GM21786 (cell line): ENCODE measurements at regions not wholly inside any gene's neighbourhood (a gene's known extent, or its start where the extent isn't known, plus 50 kb on each side); places are given as distances from the start of the nearest gene placed in this dataset.

ENCODE experiments used
- ATAC-seq: cut with Tn5 transposase; IDR thresholded peaks from one replicate; pipeline ENCODE4 v1.9.1; 2021; ENCODE audit not compliant: unreplicated experiment

GRCh38 chr5:2696156-2696807 lies 55.2 kb downstream of the IRX2 start:
- no peak for ATAC-seq

- ATAC-seq, result no peak
Observed at GRCh38 chr5:2695200-2695891, 56.1 kb downstream of the IRX2 start.

DNA sequence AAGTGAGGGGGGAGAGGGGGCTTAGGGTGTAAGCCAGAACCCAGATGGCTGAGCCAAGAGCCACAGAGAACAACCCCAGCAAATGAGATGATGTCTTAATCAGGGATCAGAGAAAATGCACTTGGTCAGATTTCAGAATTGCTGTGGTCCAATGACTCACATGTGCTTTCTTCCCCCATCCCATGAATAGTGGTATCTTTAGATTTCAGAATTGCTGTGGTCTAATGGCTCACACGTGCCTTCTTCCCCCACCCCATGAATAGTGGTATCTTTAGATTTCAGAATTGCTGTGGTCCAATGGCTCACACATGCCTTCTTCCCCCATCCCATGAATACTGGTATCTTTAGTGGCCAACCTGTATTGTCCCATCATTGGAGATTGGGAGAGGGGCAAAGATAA lies 59.9 kb downstream of the IRX2 start:
- no peak for ATAC-seq

DNA sequence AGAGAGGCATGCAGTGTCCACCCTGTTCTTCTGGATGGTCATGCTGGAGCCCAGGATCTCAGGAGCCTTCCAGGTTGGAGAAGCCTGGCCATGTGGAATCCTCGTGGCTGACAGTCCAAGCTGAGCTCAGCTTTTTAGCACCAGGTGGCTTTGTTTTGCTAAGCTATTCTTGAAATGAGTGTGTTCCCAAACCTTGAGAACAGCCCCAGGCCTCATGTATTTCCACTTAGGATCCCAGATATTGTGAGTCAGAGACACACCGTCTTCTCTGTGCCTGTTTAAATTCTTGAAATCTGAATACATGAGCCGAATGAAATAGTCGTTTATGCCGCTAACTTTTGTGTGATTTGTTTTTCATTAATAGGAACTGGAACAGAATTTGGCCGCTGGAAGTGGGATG lies 61.2 kb downstream of the IRX2 start:
- no peak for ATAC-seq

DNA sequence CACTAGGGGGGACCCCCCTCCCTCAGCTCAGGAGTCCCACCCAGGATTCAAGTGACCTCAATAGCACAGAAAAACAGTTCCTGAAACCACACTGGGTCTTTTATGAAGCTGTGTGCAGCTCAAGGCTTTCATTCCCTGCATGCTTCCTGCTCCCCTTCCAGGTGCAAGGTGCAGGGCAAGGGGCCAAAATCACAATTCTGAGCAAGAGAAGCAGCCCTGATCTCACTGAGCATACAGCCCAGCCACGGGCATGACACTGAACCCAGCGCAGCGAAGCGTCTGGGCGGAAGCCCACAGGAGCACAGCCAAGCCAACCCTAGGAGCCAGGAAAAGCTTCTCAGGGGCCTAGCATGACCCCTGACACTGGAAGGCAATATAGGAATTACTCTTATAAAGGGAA lies 62.9 kb downstream of the IRX2 start:
- ATAC-seq, result no peak

DNA sequence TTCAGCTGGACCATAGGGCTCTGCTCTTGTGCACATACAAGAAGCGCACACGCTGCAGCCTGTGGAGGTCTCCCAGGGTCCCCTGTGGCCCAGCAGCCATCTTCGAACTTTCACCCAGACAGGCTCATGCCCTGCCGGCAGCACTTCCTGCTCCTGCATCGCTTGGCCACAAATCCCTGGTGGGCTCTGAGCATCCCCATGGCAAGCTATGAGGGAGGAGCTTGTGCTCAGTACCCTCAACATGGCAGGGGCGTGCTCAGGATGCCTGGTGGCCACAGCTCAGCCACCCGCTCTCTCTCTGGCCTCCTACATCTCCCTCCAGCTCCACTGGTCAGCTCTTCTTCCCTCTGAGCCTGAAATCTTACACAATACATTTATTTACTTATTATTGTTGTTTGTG lies 63.7 kb downstream of the IRX2 start:
- no peak for ATAC-seq

DNA sequence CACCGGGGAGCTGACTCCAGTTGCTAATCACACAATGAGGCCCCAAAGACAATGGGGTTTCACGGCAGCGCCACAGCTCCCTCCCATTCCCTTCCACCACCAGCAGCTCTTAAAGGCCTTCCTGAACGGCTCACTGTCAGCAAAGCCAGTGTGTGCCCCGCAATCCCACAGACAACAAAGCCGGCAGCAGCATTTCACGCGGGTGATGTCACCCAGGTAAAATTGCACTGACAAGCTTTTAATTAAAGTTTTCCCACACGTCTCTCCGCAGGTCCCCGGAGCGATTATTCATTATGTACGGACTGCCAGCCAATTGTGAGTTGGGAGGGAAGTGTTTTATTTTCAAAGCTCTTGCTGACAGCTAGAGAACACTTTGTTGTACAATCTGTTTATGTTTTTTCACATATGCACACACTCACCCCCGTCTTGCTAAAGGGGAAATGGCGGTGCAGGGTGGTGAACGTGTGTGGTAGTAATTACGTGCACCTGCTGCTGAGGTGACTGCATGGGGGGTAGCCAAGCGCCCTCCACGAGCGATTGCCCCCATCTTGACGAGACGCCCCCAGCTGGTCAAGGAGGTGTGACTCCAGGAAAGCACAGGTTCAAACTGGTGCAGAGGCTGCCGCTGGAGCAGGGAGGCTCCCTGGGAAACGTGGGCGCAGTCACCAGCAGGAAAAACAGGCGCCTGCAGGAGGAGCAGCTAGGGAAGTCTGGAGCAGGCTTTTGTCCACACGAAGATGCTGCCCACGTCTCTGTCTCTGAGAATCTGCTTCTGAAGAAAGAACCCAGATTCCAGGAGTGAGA lies 65.0 kb downstream of the IRX2 start:
- no peak for ATAC-seq

DNA sequence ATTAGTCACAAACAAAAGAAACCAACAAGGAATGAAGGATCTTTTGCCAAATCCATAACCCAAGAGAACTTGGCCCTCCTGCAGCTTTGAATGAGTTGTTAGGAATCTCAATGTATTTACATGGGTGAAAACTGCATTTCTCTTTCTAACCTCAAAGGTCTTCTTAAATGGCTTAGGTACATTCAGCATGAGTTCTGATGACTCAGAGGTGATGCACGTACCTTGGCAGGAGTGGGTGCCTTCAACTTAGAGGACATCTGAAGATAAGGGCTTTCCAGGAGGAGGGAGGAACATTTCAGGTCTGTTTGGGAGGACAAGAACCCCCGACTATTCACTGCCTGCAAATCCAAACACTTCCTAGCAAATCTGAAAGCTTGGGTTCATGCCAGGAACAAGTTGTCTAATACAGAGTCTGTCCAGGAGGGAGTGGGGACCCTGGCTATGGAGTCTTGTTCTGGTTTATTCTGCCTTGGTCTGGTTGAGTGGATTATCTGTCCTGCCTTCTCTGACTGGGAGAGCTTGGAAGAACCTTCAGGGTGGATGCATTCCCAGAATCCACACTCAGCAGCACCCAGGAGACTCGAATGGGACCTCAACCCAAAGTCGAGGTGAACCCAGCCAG lies 65.7 kb downstream of the IRX2 start:
- no peak for ATAC-seq

DNA sequence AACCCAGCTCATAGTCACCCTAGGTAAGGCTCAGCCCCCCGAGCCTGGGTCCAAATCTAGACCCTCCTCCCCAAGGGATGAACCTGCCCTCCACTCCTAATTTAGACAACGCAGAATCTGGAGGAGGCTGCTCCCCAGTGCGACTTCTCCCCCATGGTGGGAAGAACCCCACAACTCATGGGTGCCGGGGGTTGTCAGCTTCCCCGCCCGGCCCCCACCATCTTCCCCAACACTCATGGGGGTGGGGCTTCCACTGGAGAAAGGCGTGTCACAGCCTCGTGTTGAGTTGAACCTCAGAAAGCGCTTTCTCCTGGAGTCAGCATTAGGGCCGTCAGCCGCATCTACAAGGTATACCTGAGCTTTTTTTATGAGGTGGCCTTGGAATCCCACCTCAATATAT lies 66.9 kb downstream of the IRX2 start:
- ATAC-seq, result no peak

DNA sequence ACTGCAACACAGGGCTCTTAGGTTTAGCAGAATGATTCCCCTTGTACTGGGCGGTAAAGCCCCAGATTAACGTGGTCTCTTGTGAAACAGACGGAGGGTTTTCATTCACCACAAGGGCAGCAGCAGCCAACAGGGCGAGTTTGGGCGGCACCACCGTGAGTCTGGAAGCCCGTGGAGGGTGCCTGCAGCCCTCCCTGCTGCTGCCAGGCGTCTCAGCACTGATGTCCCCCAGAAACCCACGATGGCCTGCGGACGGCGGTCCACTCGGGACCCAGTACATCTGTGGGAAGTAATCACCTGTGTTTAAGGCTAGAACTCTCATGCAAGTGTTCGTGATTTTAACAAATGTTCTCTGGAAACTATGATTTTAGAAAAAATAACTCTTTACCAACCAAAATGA lies 67.8 kb downstream of the IRX2 start:
- ATAC-seq, result no peak

DNA sequence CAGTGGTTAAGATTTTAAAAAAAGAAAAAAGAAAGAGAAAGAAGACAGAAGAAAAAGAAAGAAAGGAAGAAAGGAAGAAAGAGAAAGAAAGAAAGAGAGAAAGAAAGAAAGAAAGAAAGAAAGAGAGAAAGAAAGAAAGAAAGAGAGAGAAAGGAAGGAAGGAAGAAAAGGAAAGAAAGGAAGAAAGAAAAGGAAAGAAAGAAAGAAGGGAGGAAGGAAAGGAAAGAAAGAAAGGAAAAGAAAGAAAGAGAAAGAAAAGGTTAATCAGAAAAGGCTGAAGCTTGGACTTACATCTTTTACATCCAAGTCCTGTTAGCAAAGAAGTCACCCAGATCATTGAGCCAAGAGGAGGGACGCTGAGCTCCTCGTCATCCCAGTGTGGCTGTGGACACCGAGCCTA lies 70.0 kb downstream of the IRX2 start:
- no peak for ATAC-seq

DNA sequence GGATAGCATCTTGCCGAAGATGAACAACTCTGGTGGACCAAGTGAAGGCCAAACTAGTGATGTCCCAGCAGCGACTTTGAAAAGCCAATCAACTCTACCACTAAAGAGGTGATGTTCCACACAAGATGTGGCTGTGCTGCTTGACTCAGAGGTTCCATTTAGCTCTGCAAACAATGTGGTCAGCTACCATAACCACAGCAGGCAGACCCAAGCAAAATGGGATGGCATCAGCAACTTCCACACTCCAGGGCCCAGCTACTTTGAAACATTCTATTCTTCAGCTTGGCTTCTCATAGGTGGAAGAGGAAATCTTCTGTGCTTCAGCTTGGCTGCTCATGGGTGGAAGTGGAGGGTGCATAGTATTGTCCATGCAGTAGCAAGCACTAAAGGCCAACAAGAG lies 70.5 kb downstream of the IRX2 start:
- ATAC-seq, result no peak

DNA sequence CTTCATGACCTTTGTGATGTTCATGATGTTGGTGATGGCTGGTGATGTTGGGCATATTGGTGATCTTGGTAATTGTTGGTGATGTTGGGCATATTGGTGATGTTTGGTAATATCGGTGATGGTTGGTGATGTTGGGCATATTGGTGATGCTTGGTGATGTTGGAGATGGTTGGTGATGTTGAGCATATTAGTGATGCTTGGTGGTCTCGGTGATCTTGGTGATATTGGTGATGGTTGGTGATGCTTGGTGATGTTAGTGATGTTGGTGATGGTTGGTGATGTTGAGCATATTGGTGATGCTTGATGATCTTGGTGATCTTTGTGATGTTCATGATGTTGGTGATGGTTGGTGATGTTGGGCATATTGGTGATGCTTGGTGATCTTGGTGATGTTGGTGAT lies 73.8 kb downstream of the IRX2 start:
- ATAC-seq, result no peak

GRCh38 chr5:2675548-2675947 lies 75.9 kb downstream of the IRX2 start:
- no peak for ATAC-seq

DNA sequence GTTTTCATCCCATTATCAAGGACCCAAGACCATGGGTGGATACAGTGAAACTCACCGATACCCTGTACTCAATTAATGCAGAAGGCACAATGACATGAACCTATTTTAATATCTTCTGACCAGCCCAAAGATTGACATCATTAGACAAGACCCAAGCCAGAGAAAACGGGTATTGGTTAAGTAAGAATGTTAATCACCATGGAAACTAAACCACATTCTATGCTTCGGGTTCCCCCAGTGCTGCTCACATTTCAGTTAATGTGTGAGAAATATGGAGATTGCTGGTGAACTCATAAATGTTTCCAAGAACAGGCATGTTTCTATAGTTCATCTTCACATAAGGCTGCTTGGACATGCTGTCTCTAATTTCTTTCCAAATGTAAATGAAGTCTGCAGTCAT lies 77.0 kb downstream of the IRX2 start:
- ATAC-seq, result no peak

GRCh38 chr5:2670940-2671339 lies 80.5 kb downstream of the IRX2 start:
- ATAC-seq, result no peak

- no peak for ATAC-seq
Observed at GRCh38 chr5:2669913-2670312, 81.6 kb downstream of the IRX2 start.

- ATAC-seq, result no peak
Observed at GRCh38 chr5:2669259-2669658, 82.2 kb downstream of the IRX2 start.

- ATAC-seq, result no peak
Observed at GRCh38 chr5:2666081-2666480, 85.4 kb downstream of the IRX2 start.

GRCh38 chr5:2663489-2663888 lies 88.0 kb downstream of the IRX2 start:
- no peak for ATAC-seq

DNA sequence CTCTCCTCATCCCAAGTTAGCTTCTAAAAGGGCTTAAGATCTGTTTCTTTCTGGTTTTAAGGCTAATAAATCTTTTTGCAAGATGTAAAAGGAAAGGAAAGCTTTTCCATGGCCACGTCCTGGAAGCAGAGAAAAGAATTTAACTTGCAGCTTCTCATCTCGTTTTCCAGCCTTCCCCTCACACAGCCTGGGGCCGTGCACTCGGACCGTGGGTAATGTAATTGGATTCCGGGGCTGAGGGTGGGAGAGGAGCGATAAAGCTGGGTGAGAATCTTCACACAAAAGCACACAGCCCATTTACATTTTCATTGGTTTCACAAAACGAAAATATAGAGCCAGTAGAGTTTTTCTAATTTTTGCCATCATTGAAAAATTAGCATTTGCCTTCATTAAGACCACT lies 91.2 kb downstream of the IRX2 start:
- ATAC-seq, result no peak
